Epithelial cell of esophagus (primary cell): ENCODE measurements at regions not wholly inside any gene's neighbourhood (a gene's known extent, or its start where the extent isn't known, plus 50 kb on each side); places are given as distances from the start of the nearest gene placed in this dataset.

Experiments used
- DNase-seq: peaks from one replicate; pipeline ENCODE4 v3.0.0; 2010; ENCODE audit warnings: low read depth
- H3K4me3 ChIP-seq: 2 replicates; pipeline ENCODE4 v1.5.1; 2011; ENCODE audit warnings: mild to moderate bottlenecking, low read length, control low read depth
- TF ChIP-seq, protein P1 (sequence below): IDR thresholded peaks from 2 replicates; pipeline ENCODE4 v1.5.1; 2011; ENCODE audit warnings: low read depth, mild to moderate bottlenecking, low read length, control low read depth, inconsistent platforms; ENCODE audit not compliant: insufficient read depth; ENCODE audit errors: missing control alignments

GRCh38 chrX:110877326-110877725 lies 81.7 kb upstream of the CHRDL1 start:
- no peak overlapping the region for H3K4me3 ChIP-seq
- no peak for DNase-seq
- TF ChIP-seq, protein P1, sequence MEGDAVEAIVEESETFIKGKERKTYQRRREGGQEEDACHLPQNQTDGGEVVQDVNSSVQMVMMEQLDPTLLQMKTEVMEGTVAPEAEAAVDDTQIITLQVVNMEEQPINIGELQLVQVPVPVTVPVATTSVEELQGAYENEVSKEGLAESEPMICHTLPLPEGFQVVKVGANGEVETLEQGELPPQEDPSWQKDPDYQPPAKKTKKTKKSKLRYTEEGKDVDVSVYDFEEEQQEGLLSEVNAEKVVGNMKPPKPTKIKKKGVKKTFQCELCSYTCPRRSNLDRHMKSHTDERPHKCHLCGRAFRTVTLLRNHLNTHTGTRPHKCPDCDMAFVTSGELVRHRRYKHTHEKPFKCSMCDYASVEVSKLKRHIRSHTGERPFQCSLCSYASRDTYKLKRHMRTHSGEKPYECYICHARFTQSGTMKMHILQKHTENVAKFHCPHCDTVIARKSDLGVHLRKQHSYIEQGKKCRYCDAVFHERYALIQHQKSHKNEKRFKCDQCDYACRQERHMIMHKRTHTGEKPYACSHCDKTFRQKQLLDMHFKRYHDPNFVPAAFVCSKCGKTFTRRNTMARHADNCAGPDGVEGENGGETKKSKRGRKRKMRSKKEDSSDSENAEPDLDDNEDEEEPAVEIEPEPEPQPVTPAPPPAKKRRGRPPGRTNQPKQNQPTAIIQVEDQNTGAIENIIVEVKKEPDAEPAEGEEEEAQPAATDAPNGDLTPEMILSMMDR, result no peak

DNA sequence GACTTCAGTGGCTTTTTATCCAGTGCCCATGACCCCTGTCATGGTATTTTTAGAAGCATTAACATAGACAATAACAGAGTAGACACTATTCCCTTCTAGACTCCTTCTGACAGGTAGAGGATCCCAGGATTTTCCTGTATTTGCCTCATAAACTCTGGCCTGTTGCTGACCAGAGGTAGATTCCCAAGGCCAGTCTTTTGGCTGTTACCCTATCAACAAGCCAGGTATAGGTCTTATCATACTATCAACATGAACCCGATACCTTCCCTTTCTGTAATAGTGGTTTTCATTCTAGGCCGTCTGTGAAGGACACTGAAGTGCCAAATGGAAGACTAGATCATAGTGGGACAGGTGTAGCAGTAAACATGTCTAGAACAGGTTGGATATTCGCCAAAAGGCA lies 76.2 kb upstream of the CHRDL1 start:
- no peak overlapping the region for H3K4me3 ChIP-seq
- DNase-seq, result no peak
- TF ChIP-seq, protein P1, result no peak

- no peak overlapping the region for H3K4me3 ChIP-seq
- TF ChIP-seq, protein P1, result no peak
- DNase-seq, result no peak
These were observed 70.8 kb upstream of the CHRDL1 start for GRCh38 chrX:110866421-110866820.

DNA sequence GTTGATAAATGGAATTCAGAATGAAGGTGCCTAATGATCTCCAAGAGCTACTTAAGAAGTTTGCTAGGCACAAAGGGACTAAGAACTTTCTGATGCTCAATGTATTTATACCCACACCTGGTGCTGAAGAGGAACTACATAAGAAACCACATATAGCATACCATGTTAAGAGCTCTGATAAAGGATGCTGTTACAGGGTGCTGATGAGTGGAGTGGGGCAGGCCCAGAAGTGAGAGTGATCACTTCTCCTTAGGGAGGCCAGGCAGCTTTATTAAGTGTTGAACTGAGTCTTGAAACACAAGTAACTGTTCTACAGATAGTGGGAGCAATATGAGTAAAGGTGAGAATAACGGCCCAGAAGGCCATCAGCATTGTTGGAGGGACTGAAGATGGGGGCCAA lies 68.3 kb upstream of the CHRDL1 start:
- DNase-seq, result no peak
- no peak overlapping the region for H3K4me3 ChIP-seq
- TF ChIP-seq, protein P1, result no peak

- no peak for DNase-seq
- H3K4me3 ChIP-seq, result no peak overlapping the region
- TF ChIP-seq, protein P1, result no peak
These were observed 62.9 kb upstream of the CHRDL1 start for GRCh38 chrX:110858565-110858964.

DNA sequence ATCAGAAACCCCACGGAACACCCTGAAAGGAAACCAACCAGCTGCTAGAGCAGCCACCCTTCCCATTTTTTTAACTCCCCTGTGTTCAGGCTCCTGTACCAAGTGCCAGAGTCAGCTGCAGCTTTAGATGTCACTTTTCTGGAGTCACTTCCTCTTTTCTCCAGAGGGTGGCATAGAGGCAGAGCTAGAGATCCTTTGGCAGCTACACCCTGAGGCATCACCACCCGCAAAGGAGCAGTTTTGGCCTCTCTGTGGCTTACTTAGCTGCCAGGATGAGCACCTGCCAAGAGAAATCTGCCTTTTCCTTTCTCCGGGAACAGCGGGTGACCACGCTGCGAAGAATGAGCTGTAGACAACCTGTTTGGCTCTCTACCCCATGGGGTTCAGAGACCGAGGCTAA lies 58.0 kb upstream of the CHRDL1 start:
- H3K4me3 ChIP-seq, result no peak overlapping the region
- TF ChIP-seq, protein P1, result peak; percentile 58
- DNase-seq, result peak; percentile 35

DNA sequence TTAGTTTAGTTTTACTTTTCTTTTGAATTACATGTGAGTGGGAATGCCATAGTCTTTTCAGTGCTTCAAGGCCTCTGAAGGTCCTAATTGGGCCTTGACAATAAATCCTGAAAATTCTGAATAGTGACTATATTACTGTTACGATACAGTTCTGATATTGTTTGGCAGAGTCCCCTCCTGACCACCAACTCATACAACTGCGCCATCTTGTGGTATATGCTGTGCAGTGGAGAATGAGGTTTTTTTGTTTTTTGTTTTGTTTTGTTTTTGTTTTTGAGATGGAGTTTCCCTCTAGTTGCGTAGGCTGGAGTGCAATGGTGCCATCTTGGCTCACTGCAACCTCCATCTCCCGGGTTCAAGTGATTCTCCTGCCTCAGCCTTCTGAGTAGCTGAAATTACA lies 56.6 kb upstream of the CHRDL1 start:
- no peak overlapping the region for H3K4me3 ChIP-seq
- TF ChIP-seq, protein P1, result peak; percentile 51
- peak; percentile 5 for DNase-seq
